ENCODE measurements at regions not wholly inside any gene's neighbourhood (a gene's known extent, or its start where the extent isn't known, plus 50 kb on each side); places are given as distances from the start of the nearest gene placed in this dataset.

DNA sequence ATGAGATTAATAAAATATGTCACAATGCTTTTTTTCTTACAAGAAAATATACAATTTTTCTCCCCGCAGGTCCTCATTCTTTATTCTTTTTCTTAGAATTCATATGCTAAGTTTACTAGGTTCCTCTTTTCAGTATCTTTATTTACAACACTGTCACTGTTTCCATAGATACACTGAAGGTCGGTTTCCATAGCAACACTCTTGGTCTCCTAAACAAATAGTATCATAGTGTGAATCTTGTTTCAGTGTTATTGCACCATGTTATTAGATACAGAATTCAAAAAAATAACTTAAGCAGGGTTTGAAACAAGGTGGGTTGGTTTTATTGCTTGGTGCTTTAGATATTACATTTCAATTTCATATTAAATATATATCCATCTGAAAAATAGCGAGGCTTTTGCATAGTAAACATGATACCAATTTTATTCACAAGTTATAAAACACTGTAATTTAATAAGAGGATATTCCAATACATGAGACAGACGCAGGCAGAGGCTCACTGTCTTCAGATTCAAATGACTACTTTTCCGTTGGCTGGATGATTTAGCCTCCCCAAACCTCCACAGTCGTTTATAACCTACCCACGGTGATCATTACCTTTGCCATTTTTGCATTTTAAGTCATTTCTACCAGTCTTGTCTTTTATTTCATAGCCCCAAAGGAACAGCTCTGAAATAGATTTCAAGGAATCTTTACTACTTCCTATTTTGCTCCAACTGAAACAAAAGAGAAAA lies 88.9 kb upstream of the KLF6 start:
- DNase-seq, result no peak
- intact Hi-C loops (cut with micrococcal nuclease), result no loop called here
- TF ChIP-seq, protein P1, sequence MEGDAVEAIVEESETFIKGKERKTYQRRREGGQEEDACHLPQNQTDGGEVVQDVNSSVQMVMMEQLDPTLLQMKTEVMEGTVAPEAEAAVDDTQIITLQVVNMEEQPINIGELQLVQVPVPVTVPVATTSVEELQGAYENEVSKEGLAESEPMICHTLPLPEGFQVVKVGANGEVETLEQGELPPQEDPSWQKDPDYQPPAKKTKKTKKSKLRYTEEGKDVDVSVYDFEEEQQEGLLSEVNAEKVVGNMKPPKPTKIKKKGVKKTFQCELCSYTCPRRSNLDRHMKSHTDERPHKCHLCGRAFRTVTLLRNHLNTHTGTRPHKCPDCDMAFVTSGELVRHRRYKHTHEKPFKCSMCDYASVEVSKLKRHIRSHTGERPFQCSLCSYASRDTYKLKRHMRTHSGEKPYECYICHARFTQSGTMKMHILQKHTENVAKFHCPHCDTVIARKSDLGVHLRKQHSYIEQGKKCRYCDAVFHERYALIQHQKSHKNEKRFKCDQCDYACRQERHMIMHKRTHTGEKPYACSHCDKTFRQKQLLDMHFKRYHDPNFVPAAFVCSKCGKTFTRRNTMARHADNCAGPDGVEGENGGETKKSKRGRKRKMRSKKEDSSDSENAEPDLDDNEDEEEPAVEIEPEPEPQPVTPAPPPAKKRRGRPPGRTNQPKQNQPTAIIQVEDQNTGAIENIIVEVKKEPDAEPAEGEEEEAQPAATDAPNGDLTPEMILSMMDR (IDR thresholded peaks at IDR 0.05; ENCODE audit: borderline replicate concordance), result no peak

DNA sequence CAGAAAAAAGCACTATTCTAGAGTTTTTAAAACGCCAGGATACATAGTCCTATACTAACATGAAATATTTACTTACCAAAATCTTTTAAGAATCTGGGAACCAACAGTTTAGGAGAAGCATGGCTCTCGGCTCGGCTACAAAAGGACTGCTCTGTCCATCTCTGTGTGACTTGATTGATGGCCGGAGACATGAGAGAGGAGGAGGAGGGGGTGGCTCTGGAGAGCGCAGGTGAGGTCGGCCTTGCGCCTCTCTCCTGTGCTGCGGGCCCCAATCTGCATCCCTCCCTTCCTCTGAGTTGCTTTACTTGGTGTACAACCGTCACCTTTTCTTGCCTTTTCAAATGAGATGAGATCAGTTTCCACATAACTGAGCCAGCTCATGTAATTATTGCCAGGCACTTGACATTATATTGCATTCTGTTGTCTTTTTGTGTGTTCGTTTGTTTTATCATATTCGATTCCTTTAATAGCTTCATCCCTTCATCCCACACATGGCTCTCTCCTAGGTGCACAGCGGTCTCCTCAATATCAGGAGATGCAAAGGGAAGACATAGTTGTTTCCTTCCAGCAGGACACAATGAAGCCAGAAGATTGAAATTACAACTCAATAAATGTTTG lies 87.8 kb upstream of the KLF6 start:
- intact Hi-C loops (cut with micrococcal nuclease), result no loop called here
- DNase-seq, result no peak
- Histone ChIP-seq H3K4me1 (peaks cover 17% of the 10 kb centered on the region), H3K36me3 (no peaks in the 10 kb centered on the region), H3K27me3 (ENCODE audit: low read depth) (no peaks in the 10 kb centered on the region), H3K4me3 (no peak overlapping the region), H3K9me3 (replicated peaks) (no peaks in the 10 kb centered on the region), H3K27ac (replicated peaks) (no peak overlapping the region)
- TF ChIP-seq, protein P1 (IDR thresholded peaks at IDR 0.05; ENCODE audit: borderline replicate concordance), result no peak

More for the DNA sequence above, 88.9 kb upstream of the KLF6 start:
- Histone ChIP-seq H3K27me3 (ENCODE audit: low read depth) (no peaks in the 10 kb centered on the region), H3K4me1 (peaks cover 17% of the 10 kb centered on the region), H3K4me3 (no peak overlapping the region), H3K9me3 (replicated peaks) (no peaks in the 10 kb centered on the region), H3K36me3 (no peaks in the 10 kb centered on the region), H3K27ac (replicated peaks) (peak overlapping the region; percentile 27)

DNA sequence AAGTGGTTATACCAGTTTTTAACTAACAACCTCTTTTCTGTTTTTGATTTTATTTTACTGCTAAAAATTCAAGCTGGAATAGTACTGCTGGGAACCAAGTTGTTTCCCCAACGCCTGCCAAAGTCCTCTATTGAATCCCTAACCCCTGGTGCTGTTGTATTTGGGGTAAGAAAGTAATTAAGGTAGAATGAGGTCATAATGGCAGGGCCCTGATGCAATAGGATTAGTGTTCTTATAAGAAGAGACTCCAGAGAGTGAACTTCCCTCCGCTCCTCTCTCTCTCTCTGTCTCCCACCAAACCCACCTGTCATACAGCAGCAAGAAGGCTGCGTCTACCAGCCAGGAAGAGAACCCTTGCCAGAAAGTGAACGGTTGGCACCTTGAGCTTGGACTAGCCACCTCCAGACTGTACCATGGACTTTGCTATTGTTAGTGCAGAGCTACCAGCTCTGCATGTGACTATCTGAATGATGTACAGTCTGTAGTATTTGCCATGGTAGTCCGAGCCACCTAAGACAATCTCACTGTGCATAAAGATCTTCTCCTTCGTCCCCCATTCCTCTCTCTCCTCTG lies 86.5 kb upstream of the KLF6 start:
- H3K4me1 ChIP-seq, result peaks cover 17% of the 10 kb centered on the region
- H3K36me3 ChIP-seq, result no peaks in the 10 kb centered on the region
- intact Hi-C loops (cut with micrococcal nuclease), result no loop called here
- no peaks in the 10 kb centered on the region for H3K27me3 ChIP-seq (ENCODE audit: low read depth)
- DNase-seq, result no peak
- H3K4me3 ChIP-seq, result no peak overlapping the region
- TF ChIP-seq, protein P1 (IDR thresholded peaks at IDR 0.05; ENCODE audit: borderline replicate concordance), result no peak
- H3K9me3 ChIP-seq (replicated peaks), result no peaks in the 10 kb centered on the region
- no peak overlapping the region for H3K27ac ChIP-seq (replicated peaks)

GRCh38 chr10:3869036-3869435 lies 84.0 kb upstream of the KLF6 start:
- intact Hi-C loops (cut with micrococcal nuclease), result no loop called here
- Histone ChIP-seq H3K9me3 (replicated peaks) (no peaks in the 10 kb centered on the region), H3K27ac (replicated peaks) (no peak overlapping the region), H3K4me3 (no peak overlapping the region), H3K36me3 (no peaks in the 10 kb centered on the region), H3K27me3 (ENCODE audit: low read depth) (no peaks in the 10 kb centered on the region), H3K4me1 (peaks cover 9% of the 10 kb centered on the region)
- no peak for DNase-seq
- TF ChIP-seq, protein P1 (IDR thresholded peaks at IDR 0.05; ENCODE audit: borderline replicate concordance), result no peak

- DNase-seq, result no peak
- intact Hi-C loops (cut with micrococcal nuclease), result no loop called here
- TF ChIP-seq, protein P1 (IDR thresholded peaks at IDR 0.05; ENCODE audit: borderline replicate concordance), result no peak
- Histone ChIP-seq H3K4me3 (no peak overlapping the region), H3K9me3 (replicated peaks) (no peaks in the 10 kb centered on the region), H3K27ac (replicated peaks) (no peak overlapping the region), H3K27me3 (ENCODE audit: low read depth) (no peaks in the 10 kb centered on the region), H3K36me3 (no peaks in the 10 kb centered on the region), H3K4me1 (peaks cover under 1% of the 10 kb centered on the region)
These were observed 83.3 kb upstream of the KLF6 start for GRCh38 chr10:3868271-3868664.

All from left ventricle myocardium inferior (tissue), 1 donor.